ENCODE measurements at regions not wholly inside any gene's neighbourhood (a gene's known extent, or its start where the extent isn't known, plus 50 kb on each side); places are given as distances from the start of the nearest gene placed in this dataset.

DNA sequence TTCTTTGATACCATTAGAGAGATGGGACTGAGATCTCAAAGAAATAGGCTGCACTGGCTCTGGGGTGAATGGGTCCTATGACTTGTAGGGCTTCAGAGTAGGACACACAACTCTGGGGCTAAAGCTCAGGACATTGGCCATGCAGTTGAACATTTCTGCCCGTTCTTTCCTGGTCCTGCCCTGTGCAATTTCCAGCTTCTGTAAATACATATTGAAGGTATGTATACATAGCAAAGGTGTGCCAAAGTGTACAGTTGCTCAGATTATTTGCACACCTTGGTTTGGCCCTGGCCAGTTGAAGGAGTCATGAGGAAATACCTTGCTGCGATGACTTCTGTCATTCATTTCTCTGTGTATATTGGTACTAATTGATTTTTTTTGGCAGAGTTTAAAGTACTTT lies 52.8 kb upstream of the TAF11L2 start:
- Histone ChIP-seq H3K27me3 (no peaks in the 10 kb centered on the region), H3K36me3 (no peaks in the 10 kb centered on the region), H3K4me1 (ENCODE audit: insufficient read depth) (no peaks in the 10 kb centered on the region), H3K9me3 (no peaks in the 10 kb centered on the region), H3K4me3 (no peak overlapping the region), H3K27ac (no peak overlapping the region)
- WGBS, 3 donors = 91 to 97% (median 93%) methylated on average over 2 of the region's 2 CpGs
- intact Hi-C loops (cut with DNase I) = no loop called here
- TF ChIP-seq EP300 (IDR thresholded peaks at IDR 0.05) = no peak
- TF ChIP-seq CTCF (IDR thresholded peaks at IDR 0.05) = no peak
- TF ChIP-seq POLR2A (IDR thresholded peaks at IDR 0.05) = no peak
- no peak for DNase-seq

Data from ovary (tissue), 7 donors.